Neutrophil (primary cell): ENCODE measurements at regions not wholly inside any gene's neighbourhood (a gene's known extent, or its start where the extent isn't known, plus 50 kb on each side); places are given as distances from the start of the nearest gene placed in this dataset.

Source experiments
- H3K27ac ChIP-seq: fragments of 200-600 bp; sonication (generic); 2 replicates; pipeline ENCODE4 v1.5.1; 2016; ENCODE audit warnings: mild to moderate bottlenecking, moderate library complexity
- H3K27me3 ChIP-seq: fragments of 200-600 bp; sonication (generic); 2 replicates; pipeline ENCODE4 v1.6.0; 2016; ENCODE audit warnings: mild to moderate bottlenecking
- H3K36me3 ChIP-seq: fragments of 200-600 bp; sonication (generic); 2 replicates; pipeline ENCODE4 v1.5.1; 2017
- H3K4me1 ChIP-seq, 2 experiments: fragments of 200-600 bp in 1 of 2; sonication (generic) in 1 of 2; 1 replicate in 1 of 2; 2 replicates in 1 of 2; pipeline versions ENCODE4 v1.5.1 to v1.6.1; 2013 to 2016; ENCODE audit warnings: low read depth in 1 of 2, low read length in 1 of 2, mild to moderate bottlenecking in 1 of 2, moderate library complexity in 1 of 2; ENCODE audit not compliant: control insufficient read depth in 1 of 2, insufficient read depth in 1 of 2
- H3K4me3 ChIP-seq, 2 experiments: fragments of 200-600 bp in 1 of 2; sonication (generic) in 1 of 2; 1 replicate in 1 of 2; 2 replicates in 1 of 2; pipeline ENCODE4 v1.5.1; 2013 to 2016; ENCODE audit warnings: low read depth in 1 of 2, low read length in 1 of 2, mild to moderate bottlenecking in 1 of 2, moderate library complexity in 1 of 2
- H3K9me3 ChIP-seq: fragments of 200-600 bp; sonication (generic); 2 replicates; pipeline ENCODE4 v1.5.1; 2016
- CTCF ChIP-seq: fragments of 200-600 bp; sonication (generic); IDR thresholded peaks from 2 replicates; pipeline ENCODE4 v1.5.1; 2016; ENCODE audit warnings: antibody characterized with exemption

DNA sequence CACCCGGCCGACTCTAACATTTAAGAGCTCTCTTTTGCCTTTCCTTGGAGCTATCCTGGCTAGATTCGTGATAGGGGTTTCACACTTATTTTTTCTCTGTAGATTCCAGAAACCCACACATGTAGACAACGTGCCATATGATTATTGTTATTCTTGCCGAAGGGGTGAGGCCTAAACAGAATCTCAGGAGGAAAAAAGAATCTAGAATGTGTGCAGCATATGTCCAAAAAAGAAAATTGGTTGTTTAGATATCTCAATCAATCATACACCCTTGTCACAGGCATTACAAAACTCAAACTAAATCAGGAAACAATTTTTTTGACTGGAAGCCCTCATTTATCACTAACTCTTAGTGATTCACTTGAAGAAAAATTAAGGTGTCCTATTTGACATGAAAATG lies 66.9 kb upstream of the TGM3 start:
- Histone ChIP-seq H3K4me3 (no peak overlapping the region), H3K27ac (no peak overlapping the region), H3K9me3 (no peaks in the 10 kb centered on the region), H3K27me3 (no peaks in the 10 kb centered on the region), H3K4me1 (no peaks in the 10 kb centered on the region), H3K36me3 (no peaks in the 10 kb centered on the region)
- TF ChIP-seq CTCF = no peak

- no peak for TF ChIP-seq CTCF
- no peak overlapping the region for H3K27ac ChIP-seq
Measured at GRCh38 chr20:2230726-2231488, 64.9 kb upstream of the TGM3 start.

GRCh38 chr20:2231701-2232100 lies 64.1 kb upstream of the TGM3 start:
- no peak overlapping the region for H3K27ac ChIP-seq

More at GRCh38 chr20:2230726-2231488, 64.9 kb upstream of the TGM3 start:
- Histone ChIP-seq H3K9me3 (no peaks in the 10 kb centered on the region), H3K4me1 (no peaks in the 10 kb centered on the region), H3K36me3 (no peaks in the 10 kb centered on the region), H3K27me3 (no peaks in the 10 kb centered on the region), H3K4me3 (no peak overlapping the region)

DNA sequence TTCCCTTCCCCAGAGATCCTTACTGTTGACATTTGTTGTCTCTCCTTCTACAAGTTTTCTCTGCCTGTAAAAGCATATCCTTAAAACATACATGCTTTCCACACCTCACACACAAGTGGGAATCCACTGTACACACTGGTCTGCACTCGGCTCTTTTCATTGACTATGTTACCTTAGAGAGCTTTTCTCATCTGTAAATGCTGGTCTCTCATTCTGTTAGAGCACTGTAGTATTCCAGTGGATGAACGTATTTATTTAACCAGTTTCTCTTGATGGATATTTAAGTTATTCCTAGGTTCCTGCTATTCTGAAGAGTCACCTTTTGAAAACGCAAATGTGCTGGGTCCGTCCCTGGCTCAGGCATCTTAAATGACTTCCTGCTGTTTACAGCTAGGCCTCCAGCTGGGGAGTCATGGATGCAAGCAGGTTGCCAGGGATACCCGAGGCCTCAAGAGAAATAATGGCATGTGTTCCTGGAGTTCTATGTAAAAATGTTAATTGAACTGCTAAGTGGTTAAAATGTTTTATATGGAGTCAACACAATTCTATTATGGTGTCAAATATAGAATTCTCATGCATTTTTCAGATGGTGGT lies 61.1 kb upstream of the TGM3 start:
- Histone ChIP-seq H3K27me3 (no peaks in the 10 kb centered on the region), H3K4me1 (no peaks in the 10 kb centered on the region), H3K36me3 (no peaks in the 10 kb centered on the region), H3K9me3 (no peaks in the 10 kb centered on the region), H3K27ac (no peak overlapping the region), H3K4me3 (no peak overlapping the region)
- no peak for TF ChIP-seq CTCF

More at GRCh38 chr20:2231701-2232100, 64.1 kb upstream of the TGM3 start:
- H3K27me3 ChIP-seq = no peaks in the 10 kb centered on the region
- no peaks in the 10 kb centered on the region for H3K4me1 ChIP-seq
- no peak for TF ChIP-seq CTCF
- H3K4me3 ChIP-seq = no peak overlapping the region
- no peaks in the 10 kb centered on the region for H3K36me3 ChIP-seq
- no peaks in the 10 kb centered on the region for H3K9me3 ChIP-seq

GRCh38 chr20:2236256-2236655 lies 59.5 kb upstream of the TGM3 start:
- Histone ChIP-seq H3K27me3 (no peaks in the 10 kb centered on the region), H3K36me3 (no peaks in the 10 kb centered on the region), H3K4me3 (no peak overlapping the region), H3K4me1 (no peaks in the 10 kb centered on the region), H3K9me3 (no peaks in the 10 kb centered on the region), H3K27ac (no peak overlapping the region)
- TF ChIP-seq CTCF = no peak
